Neural crest cell (in vitro differentiated cells): ENCODE measurements at regions not wholly inside any gene's neighbourhood (a gene's known extent, or its start where the extent isn't known, plus 50 kb on each side); places are given as distances from the start of the nearest gene placed in this dataset.
"Not testable (repeated sequence)": the region's sequence is repeated elsewhere in the genome, so short reads cannot be mapped to it uniquely, and the experiment has no call there.

Experiments used
- DNase-seq: peaks from one replicate; pipeline ENCODE4 v3.0.0; 2021; ENCODE audit warnings: low read depth, mixed read lengths, low spot score
- H3K27ac Mint-ChIP-seq: one replicate; pipeline ENCODE4 v1.8.0; 2021; ENCODE audit warnings: mild to moderate bottlenecking, mixed read lengths; ENCODE audit not compliant: unreplicated experiment
- H3K27me3 Mint-ChIP-seq: 2 replicates; pipeline ENCODE4 v1.8.0; 2021; ENCODE audit warnings: low read depth, mild to moderate bottlenecking, mixed read lengths
- H3K36me3 Mint-ChIP-seq: 2 replicates; pipeline ENCODE4 v1.8.0; 2021; ENCODE audit warnings: low read depth, mild to moderate bottlenecking, mixed read lengths
- H3K4me1 Mint-ChIP-seq: 2 replicates; pipeline ENCODE4 v1.8.0; 2021; ENCODE audit warnings: mixed read lengths
- H3K4me3 Mint-ChIP-seq: one replicate; pipeline ENCODE4 v1.8.0; 2021; ENCODE audit warnings: mild to moderate bottlenecking, mixed read lengths
- H3K9me3 Mint-ChIP-seq: 2 replicates; pipeline ENCODE4 v1.8.0; 2021; ENCODE audit warnings: mixed read lengths
- TF ChIP-seq, protein P1 (sequence below): fragments of 200-600 bp; sonication (generic); conservative IDR thresholded peaks from 2 replicates; pipeline ENCODE4 v1.5.0; 2021; ENCODE audit warnings: antibody characterized with exemption, mild to moderate bottlenecking

DNA sequence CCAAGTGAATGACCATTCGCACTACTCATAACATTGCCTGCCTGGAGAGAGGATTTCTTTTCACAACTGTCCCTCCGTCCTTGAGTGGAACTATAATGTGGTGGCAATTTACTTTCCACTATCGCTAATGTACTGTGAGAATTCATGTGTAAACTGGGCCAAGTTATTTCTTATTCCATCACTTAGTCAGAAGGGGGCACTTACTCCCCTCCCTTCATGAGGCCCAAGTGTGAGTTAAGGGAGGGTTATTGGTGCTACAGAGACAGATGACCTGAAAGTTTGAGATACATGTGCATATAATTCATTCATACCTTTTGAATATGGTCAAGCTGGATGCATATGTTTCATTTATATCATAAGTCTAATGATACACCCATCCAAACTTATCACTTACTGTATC lies 65.2 kb upstream of the LOC128125822 start:
- H3K27me3 Mint-ChIP-seq: no peaks in the 10 kb centered on the region
- H3K4me3 Mint-ChIP-seq: no peak overlapping the region
- H3K9me3 Mint-ChIP-seq: no peaks in the 10 kb centered on the region
- H3K27ac Mint-ChIP-seq: no peak overlapping the region
- TF ChIP-seq, protein P1, sequence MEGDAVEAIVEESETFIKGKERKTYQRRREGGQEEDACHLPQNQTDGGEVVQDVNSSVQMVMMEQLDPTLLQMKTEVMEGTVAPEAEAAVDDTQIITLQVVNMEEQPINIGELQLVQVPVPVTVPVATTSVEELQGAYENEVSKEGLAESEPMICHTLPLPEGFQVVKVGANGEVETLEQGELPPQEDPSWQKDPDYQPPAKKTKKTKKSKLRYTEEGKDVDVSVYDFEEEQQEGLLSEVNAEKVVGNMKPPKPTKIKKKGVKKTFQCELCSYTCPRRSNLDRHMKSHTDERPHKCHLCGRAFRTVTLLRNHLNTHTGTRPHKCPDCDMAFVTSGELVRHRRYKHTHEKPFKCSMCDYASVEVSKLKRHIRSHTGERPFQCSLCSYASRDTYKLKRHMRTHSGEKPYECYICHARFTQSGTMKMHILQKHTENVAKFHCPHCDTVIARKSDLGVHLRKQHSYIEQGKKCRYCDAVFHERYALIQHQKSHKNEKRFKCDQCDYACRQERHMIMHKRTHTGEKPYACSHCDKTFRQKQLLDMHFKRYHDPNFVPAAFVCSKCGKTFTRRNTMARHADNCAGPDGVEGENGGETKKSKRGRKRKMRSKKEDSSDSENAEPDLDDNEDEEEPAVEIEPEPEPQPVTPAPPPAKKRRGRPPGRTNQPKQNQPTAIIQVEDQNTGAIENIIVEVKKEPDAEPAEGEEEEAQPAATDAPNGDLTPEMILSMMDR: no peak
- no peak for DNase-seq
- H3K36me3 Mint-ChIP-seq: no peaks in the 10 kb centered on the region
- no peaks in the 10 kb centered on the region for H3K4me1 Mint-ChIP-seq

DNA sequence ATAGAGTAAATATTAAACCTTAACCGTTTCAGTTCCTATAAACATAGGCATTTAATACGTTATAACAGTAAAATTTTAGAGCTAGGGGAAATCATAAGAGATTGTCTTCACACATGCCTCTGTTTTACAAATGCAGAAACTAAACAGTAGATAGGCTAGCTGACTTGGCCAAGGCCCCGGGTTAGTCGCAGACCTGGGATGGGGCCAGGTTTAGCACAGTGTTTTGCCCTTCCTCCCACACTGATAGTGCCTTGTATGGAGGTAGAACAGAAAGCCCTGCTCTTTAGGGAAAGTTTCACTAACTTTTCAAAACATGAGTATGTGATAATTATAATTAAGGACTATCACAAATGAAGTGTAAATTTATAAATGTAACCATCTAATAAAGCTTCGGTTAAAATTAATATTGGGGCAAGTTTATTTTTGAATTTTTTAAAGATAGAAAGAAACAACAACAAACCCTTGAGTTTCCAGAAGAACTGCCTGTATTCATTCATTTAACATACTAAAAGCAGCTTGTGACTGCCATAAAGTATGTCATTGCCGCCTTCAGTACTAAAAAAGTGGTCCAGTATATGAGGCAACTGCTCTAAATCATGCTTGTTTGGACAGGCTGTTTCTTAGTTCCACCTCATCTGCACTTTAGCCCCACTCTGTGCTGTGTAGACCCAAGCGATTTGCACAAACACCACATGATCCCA lies 62.5 kb upstream of the LOC128125822 start:
- Mint-ChIP-seq H3K4me1 (peaks cover 4% of the 10 kb centered on the region), H3K36me3 (no peaks in the 10 kb centered on the region), H3K27ac (no peak overlapping the region), H3K9me3 (no peaks in the 10 kb centered on the region), H3K4me3 (no peak overlapping the region), H3K27me3 (no peaks in the 10 kb centered on the region)
- TF ChIP-seq, protein P1: no peak
- DNase-seq: no peak

DNA sequence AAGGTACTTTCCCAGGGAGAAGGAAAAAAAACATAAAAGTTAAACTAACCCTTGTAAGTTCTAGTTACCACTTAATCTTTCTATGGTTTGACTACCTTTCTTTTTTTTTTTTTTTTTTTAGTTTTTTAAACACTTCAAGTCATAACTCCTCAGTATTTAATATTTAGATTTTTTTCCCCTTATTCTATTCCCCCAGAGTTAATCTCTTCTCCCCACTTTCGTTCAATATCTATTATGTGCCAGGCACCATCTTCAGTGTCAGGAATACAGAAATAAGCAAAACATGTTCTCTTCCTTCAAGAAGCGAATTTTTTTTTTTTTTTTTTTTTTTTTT lies 62.0 kb upstream of the LOC128125822 start:
- H3K9me3 Mint-ChIP-seq: no peaks in the 10 kb centered on the region
- H3K27ac Mint-ChIP-seq: no peak overlapping the region
- H3K4me1 Mint-ChIP-seq: peaks cover 4% of the 10 kb centered on the region
- H3K27me3 Mint-ChIP-seq: no peaks in the 10 kb centered on the region
- no peak for DNase-seq
- H3K36me3 Mint-ChIP-seq: no peaks in the 10 kb centered on the region
- TF ChIP-seq, protein P1: no peak
- H3K4me3 Mint-ChIP-seq: no peak overlapping the region

DNA sequence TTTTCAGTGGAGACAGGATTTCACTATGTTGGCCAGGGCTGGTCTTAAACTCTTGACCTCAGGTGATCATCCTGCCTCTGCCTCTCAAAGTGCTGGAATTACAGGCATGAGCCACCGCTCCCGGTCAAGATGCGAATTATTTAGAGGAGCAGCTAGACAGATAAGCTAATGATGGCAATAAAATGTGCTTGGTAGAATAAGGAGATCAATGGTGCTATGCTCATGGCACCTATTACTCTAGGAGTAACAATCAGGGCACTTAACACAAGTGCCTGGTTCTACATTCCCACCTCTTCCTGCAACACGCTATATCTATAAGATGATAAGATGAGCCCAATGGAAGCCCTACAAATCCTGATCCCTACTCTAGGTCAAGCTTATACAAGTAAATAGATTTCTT lies 61.4 kb upstream of the LOC128125822 start:
- Mint-ChIP-seq H3K27me3 (no peaks in the 10 kb centered on the region), H3K9me3 (no peaks in the 10 kb centered on the region), H3K36me3 (no peaks in the 10 kb centered on the region), H3K27ac (no peak overlapping the region), H3K4me1 (peaks cover 7% of the 10 kb centered on the region), H3K4me3 (no peak overlapping the region)
- TF ChIP-seq, protein P1: no peak
- DNase-seq: no peak

DNA sequence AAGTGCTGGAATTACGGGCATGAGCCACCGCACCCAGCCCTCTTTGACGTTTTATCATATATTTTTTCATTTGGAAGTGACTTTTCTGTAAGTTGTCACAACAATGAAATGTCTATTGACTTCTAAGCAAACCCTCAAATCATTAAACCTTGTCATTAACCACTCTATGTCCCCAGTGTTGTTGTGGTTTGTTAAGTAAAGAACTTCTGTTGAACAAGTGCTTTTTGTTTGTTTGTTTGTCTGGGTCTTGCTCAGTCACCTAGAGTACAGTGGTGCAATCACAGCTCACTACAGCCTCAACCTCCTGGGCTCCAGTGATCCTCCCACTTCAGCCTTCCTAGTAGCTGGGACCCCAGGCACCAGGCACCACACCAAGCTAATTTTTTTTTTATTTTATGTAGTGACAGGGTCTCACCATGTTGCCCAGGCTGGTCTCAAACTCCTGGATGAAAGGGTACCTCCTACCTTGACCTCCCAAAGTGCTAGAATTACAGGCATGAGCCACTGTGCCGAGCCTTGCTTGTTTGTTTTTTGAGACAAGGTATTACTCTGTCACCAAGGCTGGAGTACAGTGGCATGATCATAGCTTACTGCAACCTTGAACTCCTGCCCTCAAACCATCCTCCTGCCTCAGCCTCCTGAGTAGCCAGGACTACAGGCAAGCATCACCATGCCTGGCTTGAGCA lies 57.6 kb upstream of the LOC128125822 start:
- no peak for DNase-seq
- peaks cover 7% of the 10 kb centered on the region for H3K4me1 Mint-ChIP-seq
- no peaks in the 10 kb centered on the region for H3K36me3 Mint-ChIP-seq
- no peaks in the 10 kb centered on the region for H3K27me3 Mint-ChIP-seq
- no peak overlapping the region for H3K4me3 Mint-ChIP-seq
- H3K9me3 Mint-ChIP-seq: no peaks in the 10 kb centered on the region
- H3K27ac Mint-ChIP-seq: peak overlapping the region; percentile 81
- TF ChIP-seq, protein P1: no peak

DNA sequence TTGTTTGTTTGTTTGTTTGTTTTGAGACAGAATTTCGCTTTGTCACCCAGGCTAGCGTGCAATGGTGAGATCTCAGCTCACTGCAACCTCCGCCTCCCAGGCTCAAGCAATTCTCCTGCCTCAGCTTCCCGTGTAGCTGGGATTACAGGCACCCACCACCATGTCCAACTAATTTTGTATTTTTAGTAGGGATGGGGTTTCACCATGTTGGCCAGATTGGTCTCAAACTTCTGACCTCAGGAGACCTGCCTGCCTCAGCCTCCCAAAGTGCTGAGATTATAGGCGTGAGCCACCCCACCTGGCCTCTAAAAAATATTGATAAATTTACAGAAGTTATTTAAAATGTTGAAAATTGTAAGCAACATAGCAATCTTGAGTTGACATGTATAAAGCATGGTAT lies 57.1 kb upstream of the LOC128125822 start:
- not testable (repeated sequence) for H3K27ac Mint-ChIP-seq, H3K9me3 Mint-ChIP-seq, H3K4me3 Mint-ChIP-seq, H3K27me3 Mint-ChIP-seq, H3K36me3 Mint-ChIP-seq, H3K4me1 Mint-ChIP-seq, DNase-seq
